H9 (cell line): ENCODE measurements at regions not wholly inside any gene's neighbourhood (a gene's known extent, or its start where the extent isn't known, plus 50 kb on each side); places are given as distances from the start of the nearest gene placed in this dataset.

Experiments
- DNase-seq: peaks from one replicate; pipeline ENCODE4 v3.0.0-alpha.2; 2017
- H2AFZ ChIP-seq: one replicate; pipeline ENCODE4 v1.6.1; 2013; ENCODE audit warnings: mild to moderate bottlenecking, low read length, control low read depth, moderate library complexity
- H2AK5ac ChIP-seq: 2 replicates; pipeline ENCODE4 v1.6.1; 2013; ENCODE audit warnings: low read length, control low read depth, mixed read lengths; ENCODE audit not compliant: insufficient read length
- H2BK120ac ChIP-seq: one replicate; pipeline ENCODE4 v1.6.1; 2013; ENCODE audit warnings: low read depth, mild to moderate bottlenecking, low read length, control low read depth, inconsistent platforms; ENCODE audit not compliant: poor library complexity, severe bottlenecking
- H2BK12ac ChIP-seq: 2 replicates; pipeline ENCODE4 v1.6.1; 2013; ENCODE audit warnings: low read length, control low read depth, mixed read lengths, low read depth; ENCODE audit not compliant: insufficient read length
- H2BK15ac ChIP-seq: 2 replicates; pipeline ENCODE4 v1.6.1; 2013; ENCODE audit warnings: low read depth, low read length, control low read depth
- H2BK20ac ChIP-seq: one replicate; pipeline ENCODE4 v1.6.1; 2013; ENCODE audit warnings: low read depth, mild to moderate bottlenecking, low read length, control low read depth, inconsistent platforms; ENCODE audit not compliant: poor library complexity, severe bottlenecking
- H2BK5ac ChIP-seq: 2 replicates; pipeline ENCODE4 v1.6.1; 2013; ENCODE audit warnings: low read length, control low read depth, mixed read lengths; ENCODE audit not compliant: insufficient read length
- H3K14ac ChIP-seq: 2 replicates; pipeline ENCODE4 v1.6.1; 2013; ENCODE audit warnings: low read length, control low read depth; ENCODE audit not compliant: insufficient read depth
- H3K18ac ChIP-seq: 2 replicates; pipeline ENCODE4 v1.6.1; 2013; ENCODE audit warnings: low read depth, mild to moderate bottlenecking, mixed read lengths, low read length, control low read depth; ENCODE audit not compliant: insufficient read length
- H3K23ac ChIP-seq: 2 replicates; pipeline ENCODE4 v1.6.1; 2013; ENCODE audit warnings: low read length, control low read depth, mixed read lengths, low read depth; ENCODE audit not compliant: insufficient read length
- H3K23me2 ChIP-seq: 2 replicates; pipeline ENCODE4 v1.6.1; 2013; ENCODE audit warnings: low read depth, mild to moderate bottlenecking, mixed read lengths, low read length, control low read depth; ENCODE audit not compliant: insufficient read length, poor library complexity, severe bottlenecking
- H3K27ac ChIP-seq: 2 replicates; pipeline ENCODE4 v1.5.1; 2013; ENCODE audit warnings: low read length, control low read depth, mixed read lengths, low read depth; ENCODE audit not compliant: insufficient read length
- H3K27me3 ChIP-seq: 2 replicates; pipeline ENCODE4 v1.6.1; 2013; ENCODE audit warnings: low read length, control low read depth, inconsistent platforms; ENCODE audit not compliant: insufficient read depth
- H3K4ac ChIP-seq: 2 replicates; pipeline ENCODE4 v1.6.1; 2013; ENCODE audit warnings: low read depth, mild to moderate bottlenecking, control low read depth, inconsistent platforms, low read length, moderate library complexity
- H3K4me1 ChIP-seq: 2 replicates; pipeline ENCODE4 v1.6.1; 2013; ENCODE audit warnings: low read length, control low read depth, inconsistent platforms; ENCODE audit not compliant: insufficient read depth
- H3K4me2 ChIP-seq: 2 replicates; pipeline ENCODE4 v1.6.1; 2013; ENCODE audit warnings: low read length, control low read depth, mixed read lengths; ENCODE audit not compliant: insufficient read length, insufficient read depth
- H3K56ac ChIP-seq: 2 replicates; pipeline ENCODE4 v1.6.1; 2013; ENCODE audit warnings: low read depth, mild to moderate bottlenecking, mixed read lengths, low read length, control low read depth; ENCODE audit not compliant: insufficient read length
- H3K79me1 ChIP-seq: 2 replicates; pipeline ENCODE4 v1.6.1; 2013; ENCODE audit warnings: low read depth, mild to moderate bottlenecking, moderate library complexity, low read length, control low read depth, inconsistent platforms; ENCODE audit not compliant: insufficient read depth, poor library complexity, severe bottlenecking
- H3K79me2 ChIP-seq: 2 replicates; pipeline ENCODE4 v1.6.1; 2013; ENCODE audit warnings: low read length, control low read depth, inconsistent platforms; ENCODE audit not compliant: insufficient read depth
- H3K9ac ChIP-seq: 2 replicates; pipeline ENCODE4 v1.6.1; 2013; ENCODE audit warnings: low read length, control low read depth, mixed read lengths; ENCODE audit not compliant: insufficient read length; ENCODE audit errors: extremely low read depth
- H3K9me3 ChIP-seq: one replicate; pipeline ENCODE4 v1.6.1; 2013; ENCODE audit warnings: low read depth, low read length, inconsistent platforms; ENCODE audit not compliant: control insufficient read depth
- H3T11ph ChIP-seq: one replicate; pipeline ENCODE4 v1.6.1; 2013; ENCODE audit warnings: mild to moderate bottlenecking, low read length, control low read depth, inconsistent platforms
- H4K20me1 ChIP-seq: one replicate; pipeline ENCODE4 v1.6.1; 2013; ENCODE audit not compliant: control insufficient read depth, insufficient read length, insufficient read depth
- H4K5ac ChIP-seq: 2 replicates; pipeline ENCODE4 v1.6.1; 2013; ENCODE audit warnings: low read depth, mild to moderate bottlenecking, mixed read lengths, low read length, control low read depth; ENCODE audit not compliant: insufficient read length
- H4K8ac ChIP-seq: replicated peaks from 2 replicates; pipeline ENCODE4 v1.6.1; 2013; ENCODE audit warnings: low read length, control low read depth, mixed read lengths, low read depth; ENCODE audit not compliant: insufficient read length
- H4K91ac ChIP-seq: 2 replicates; pipeline ENCODE4 v1.6.1; 2013; ENCODE audit warnings: low read depth, mild to moderate bottlenecking, moderate library complexity, mixed read lengths, low read length, control low read depth; ENCODE audit not compliant: insufficient read length
- H3K27ac Mint-ChIP-seq, 3 experiments: 2 replicates in 2 of 3; 3 replicates in 1 of 3; pipeline ENCODE4 v1.8.0; 2020 to 2021; ENCODE audit warnings: mixed read lengths in 3 of 3, mild to moderate bottlenecking in 1 of 3, moderate library complexity in 1 of 3
- H3K27me3 Mint-ChIP-seq: 2 replicates; pipeline ENCODE4 v1.8.0; 2021; ENCODE audit warnings: low read depth, mild to moderate bottlenecking, moderate library complexity, mixed read lengths
- H3K36me3 Mint-ChIP-seq, 3 experiments: 2 replicates in 2 of 3; 3 replicates in 1 of 3; pipeline ENCODE4 v1.8.0; 2020 to 2021; ENCODE audit warnings: low read depth in 3 of 3, mixed read lengths in 3 of 3; ENCODE audit not compliant: insufficient read depth in 1 of 3
- H3K4me1 Mint-ChIP-seq, 2 experiments: 2 replicates each; pipeline ENCODE4 v1.8.0; 2020; ENCODE audit warnings: mixed read lengths in 2 of 2
- H3K4me3 Mint-ChIP-seq, 2 experiments: 2 replicates in 1 of 2; 3 replicates in 1 of 2; pipeline ENCODE4 v1.8.0; 2020 to 2021; ENCODE audit warnings: mild to moderate bottlenecking in 2 of 2, mixed read lengths in 2 of 2, moderate library complexity in 1 of 2
- H3K9me3 Mint-ChIP-seq, 2 experiments: 2 replicates in 1 of 2; 3 replicates in 1 of 2; pipeline ENCODE4 v1.8.0; 2020; ENCODE audit warnings: mild to moderate bottlenecking in 2 of 2, mixed read lengths in 2 of 2, moderate library complexity in 1 of 2
- CTCF ChIP-seq: fragments of 200-600 bp; sonication (generic); conservative IDR thresholded peaks from 3 replicates; pipeline ENCODE4 v1.8.0; 2021; ENCODE audit warnings: antibody characterized with exemption, mild to moderate bottlenecking
- whole genome bisulfite sequencing: extraction: QIAGEN DNeasy Blood & Tissue Kit; methylation state at CpG from one replicate; pipeline ENCODE4 v1.1.7; 2013; ENCODE audit warnings: missing lambda C conversion rate, low lambda C conversion rate, mixed read lengths; ENCODE audit not compliant: insufficient read length; ENCODE audit errors: extremely low coverage; 5-methylcytosine and 5-hydroxymethylcytosine counted together

- H2AK5ac ChIP-seq = no peak overlapping the region
- H4K91ac ChIP-seq = no peak overlapping the region
- H3K4ac ChIP-seq = no peak overlapping the region
- H4K8ac ChIP-seq = no peak overlapping the region
- WGBS = no CpG with 5 or more reads among the region's 2 CpGs
- H3K27me3 Mint-ChIP-seq = no peaks in the 10 kb centered on the region
- no peaks in the 10 kb centered on the region for H3K36me3 Mint-ChIP-seq
- TF ChIP-seq CTCF = no peak
- no peak overlapping the region for H3K27ac Mint-ChIP-seq
- no peaks in the 10 kb centered on the region for H3K23me2 ChIP-seq
- no peak overlapping the region for H3K4me2 ChIP-seq
- H3K9ac ChIP-seq = no peak overlapping the region
- no peak overlapping the region for H2BK20ac ChIP-seq
- no peaks in the 10 kb centered on the region for H3K9me3 ChIP-seq
- H3K14ac ChIP-seq = no peak overlapping the region
- no peak overlapping the region for H3K23ac ChIP-seq
- peaks cover 9% of the 10 kb centered on the region in 2 experiments for H3K4me1 Mint-ChIP-seq
- H3K79me1 ChIP-seq = no peaks in the 10 kb centered on the region
- H3K79me2 ChIP-seq = no peaks in the 10 kb centered on the region
- no peak overlapping the region for H2BK15ac ChIP-seq
- DNase-seq = no peak
- H3K4me1 ChIP-seq = no peaks in the 10 kb centered on the region
- no peak overlapping the region for H3T11ph ChIP-seq
- H3K4me3 Mint-ChIP-seq = no peak overlapping the region
- no peak overlapping the region for H2BK5ac ChIP-seq
- no peak overlapping the region for H2AFZ ChIP-seq
- H2BK120ac ChIP-seq = no peak overlapping the region
- H4K20me1 ChIP-seq = no peaks in the 10 kb centered on the region
- no peak overlapping the region for H3K18ac ChIP-seq
- no peaks in the 10 kb centered on the region for H3K27me3 ChIP-seq
- H3K9me3 Mint-ChIP-seq = no peaks in the 10 kb centered on the region; a peak in 1 of 5 replicates
- H2BK12ac ChIP-seq = no peak overlapping the region
- H3K56ac ChIP-seq = no peak overlapping the region
- H4K5ac ChIP-seq = no peak overlapping the region
- no peak overlapping the region for H3K27ac ChIP-seq
Observed at GRCh38 chr14:22500525-22500924, 88.5 kb downstream of the DAD1 start.
